Activated CD8-positive, alpha-beta T cell treated with anti-CD3 and anti-CD28 coated beads, Interleukin-2, amount 10 ng/mL, durations not matched to agents 7 days and 5 days (primary cell): ENCODE measurements at regions not wholly inside any gene's neighbourhood (a gene's known extent, or its start where the extent isn't known, plus 50 kb on each side); places are given as distances from the start of the nearest gene placed in this dataset.

ENCODE experiments used
- ATAC-seq: fragments of 150-1000 bp; cut with Tn5 transposase; one replicate; pipeline ENCODE4 v1.10.0; 2021; ENCODE audit warnings: moderate library complexity
- CTCF ChIA-PET: fragments of 350-600 bp; sonication (Branson Sonifier 250); formaldehyde crosslinking; loops from one replicate; lab custom pipeline; 2021; ENCODE audit warnings: antibody characterized with exemption; lab: Charles Lee
- POLR2A ChIA-PET: fragments of 350-600 bp; sonication (Branson Sonifier 250); formaldehyde crosslinking; loops from one replicate; lab custom pipeline; 2021; ENCODE audit warnings: antibody characterized with exemption; lab: Charles Lee
- DNase-seq: peaks from one replicate; pipeline ENCODE4 v3.0.0-alpha.2; 2020
- H3K27ac Mint-ChIP-seq: one replicate; pipeline ENCODE4 v1.8.0; 2021; ENCODE audit warnings: mild to moderate bottlenecking, mixed read lengths
- H3K27me3 Mint-ChIP-seq: one replicate; pipeline ENCODE4 v1.8.0; 2021; ENCODE audit warnings: low read depth, mixed read lengths
- H3K36me3 Mint-ChIP-seq: one replicate; pipeline ENCODE4 v1.8.0; 2021; ENCODE audit warnings: low read depth, mixed read lengths
- H3K4me1 Mint-ChIP-seq: one replicate; pipeline ENCODE4 v1.8.0; 2021; ENCODE audit warnings: low read depth, mixed read lengths
- H3K4me3 Mint-ChIP-seq: one replicate; pipeline ENCODE4 v1.8.0; 2021; ENCODE audit warnings: mild to moderate bottlenecking, mixed read lengths
- H3K9me3 Mint-ChIP-seq: one replicate; pipeline ENCODE4 v1.8.0; 2022; ENCODE audit warnings: mixed read lengths; ENCODE audit not compliant: insufficient read depth

DNA sequence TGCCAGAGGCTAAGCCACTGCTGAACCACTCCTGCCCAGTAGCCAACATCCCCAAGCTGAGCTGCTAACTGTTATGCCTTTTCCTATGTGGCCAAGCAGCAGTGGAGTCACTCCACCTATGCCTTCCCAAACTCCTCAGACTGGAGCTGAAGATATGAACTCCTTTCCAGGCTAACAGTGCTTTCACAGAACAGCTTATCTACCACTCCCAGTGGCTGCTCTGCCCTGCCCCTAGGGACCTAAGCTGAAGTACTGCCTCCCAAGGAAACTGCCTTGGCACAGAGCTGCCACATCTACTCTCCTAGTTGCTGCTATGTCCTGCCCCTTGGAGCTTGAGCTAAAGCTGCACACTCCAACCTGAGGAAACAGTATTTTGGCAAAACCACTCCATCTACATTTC lies 275.9 kb downstream of the RBM43 start:
- H3K36me3 Mint-ChIP-seq = no peaks in the 10 kb centered on the region
- no peak for DNase-seq
- no peaks in the 10 kb centered on the region for H3K4me1 Mint-ChIP-seq
- no peak overlapping the region for H3K27ac Mint-ChIP-seq
- POLR2A ChIA-PET = no interaction called here
- no peak for ATAC-seq
- H3K27me3 Mint-ChIP-seq = peaks cover 2% of the 10 kb centered on the region
- H3K9me3 Mint-ChIP-seq = peaks cover 12% of the 10 kb centered on the region
- CTCF ChIA-PET = no interaction called here
- no peak overlapping the region for H3K4me3 Mint-ChIP-seq

- no peak for DNase-seq
- POLR2A ChIA-PET = no interaction called here
- Mint-ChIP-seq H3K4me3 (no peak overlapping the region), H3K27ac (no peak overlapping the region), H3K4me1 (no peaks in the 10 kb centered on the region), H3K36me3 (no peaks in the 10 kb centered on the region), H3K9me3 (no peaks in the 10 kb centered on the region), H3K27me3 (peaks cover 2% of the 10 kb centered on the region)
- ATAC-seq = no peak
- CTCF ChIA-PET = interaction anchor here (0.7 kb wide), 1 partner anchor 799 kb away, joined by 3 read pairs; no protein-coding TSS in a partner anchor
These were observed 278.3 kb downstream of the RBM43 start for GRCh38 chr2:150983314-150983897.

- POLR2A ChIA-PET = no interaction called here
- peaks cover 2% of the 10 kb centered on the region for H3K27me3 Mint-ChIP-seq
- CTCF ChIA-PET = no interaction called here
- H3K9me3 Mint-ChIP-seq = no peaks in the 10 kb centered on the region
- H3K36me3 Mint-ChIP-seq = no peaks in the 10 kb centered on the region
- ATAC-seq (no peak), DNase-seq (no peak)
- H3K27ac Mint-ChIP-seq = no peak overlapping the region
- H3K4me1 Mint-ChIP-seq = no peaks in the 10 kb centered on the region
- no peak overlapping the region for H3K4me3 Mint-ChIP-seq
These were observed 279.8 kb downstream of the RBM43 start for GRCh38 chr2:150981826-150982225.

DNA sequence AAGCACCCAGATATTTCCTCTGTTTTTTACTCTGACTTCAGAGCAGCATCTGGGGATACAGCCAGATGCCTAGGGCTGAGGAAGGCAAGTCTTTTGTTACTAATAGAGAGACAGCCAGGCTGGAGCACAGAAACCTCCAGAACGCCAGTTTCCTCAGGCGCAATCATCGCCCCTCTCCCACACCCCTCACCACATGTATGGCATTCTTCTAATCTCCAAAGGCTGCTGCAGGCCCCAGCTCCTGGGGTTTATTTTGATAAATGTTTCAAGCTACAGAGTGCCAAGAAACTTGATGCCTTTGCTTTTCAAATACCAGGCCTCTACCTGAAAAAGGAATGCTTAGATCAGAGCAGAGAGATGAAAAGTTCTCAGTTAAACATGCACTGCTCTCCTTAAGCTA lies 283.6 kb downstream of the RBM43 start:
- Mint-ChIP-seq H3K9me3 (no peaks in the 10 kb centered on the region), H3K4me3 (no peak overlapping the region), H3K27ac (no peak overlapping the region), H3K4me1 (no peaks in the 10 kb centered on the region), H3K36me3 (no peaks in the 10 kb centered on the region), H3K27me3 (peaks cover 2% of the 10 kb centered on the region)
- CTCF ChIA-PET = no interaction called here
- no peak for DNase-seq
- POLR2A ChIA-PET = no interaction called here
- no peak for ATAC-seq

GRCh38 chr2:150977296-150977695 lies 284.4 kb downstream of the RBM43 start:
- ATAC-seq = no peak

GRCh38 chr2:150976604-150977003 lies 285.1 kb downstream of the RBM43 start:
- Mint-ChIP-seq H3K9me3 (no peaks in the 10 kb centered on the region), H3K27ac (no peak overlapping the region), H3K36me3 (no peaks in the 10 kb centered on the region), H3K4me3 (no peak overlapping the region), H3K4me1 (no peaks in the 10 kb centered on the region), H3K27me3 (peaks cover 2% of the 10 kb centered on the region)
- no peak for ATAC-seq
- DNase-seq = no peak
- ChIA-PET CTCF (no interaction called here), POLR2A (no interaction called here)

More at GRCh38 chr2:150977296-150977695, 284.4 kb downstream of the RBM43 start:
- H3K36me3 Mint-ChIP-seq = no peaks in the 10 kb centered on the region
- no peak overlapping the region for H3K4me3 Mint-ChIP-seq
- H3K27me3 Mint-ChIP-seq = peaks cover 2% of the 10 kb centered on the region
- CTCF ChIA-PET = no interaction called here
- no peak for DNase-seq
- no peaks in the 10 kb centered on the region for H3K9me3 Mint-ChIP-seq
- POLR2A ChIA-PET = no interaction called here
- H3K27ac Mint-ChIP-seq = no peak overlapping the region
- H3K4me1 Mint-ChIP-seq = no peaks in the 10 kb centered on the region

DNA sequence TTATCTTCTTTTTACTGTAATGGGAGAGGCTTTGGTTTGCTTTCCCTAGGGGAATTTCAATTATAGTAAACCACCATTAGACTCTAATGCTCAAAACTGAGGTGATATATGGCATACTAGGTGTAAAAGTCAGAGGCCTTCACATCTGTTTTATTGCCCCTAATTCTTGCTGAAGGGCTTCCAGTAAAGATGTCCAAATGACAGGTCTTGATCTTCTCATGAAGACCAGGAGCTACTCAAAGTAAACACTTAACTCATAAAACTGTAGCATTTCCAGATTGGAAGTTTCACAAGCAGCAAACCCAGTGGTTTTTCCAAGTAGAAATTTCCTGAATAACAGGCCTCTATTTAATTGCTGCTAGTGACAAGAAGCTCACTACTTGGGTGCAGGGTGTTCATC lies 286.8 kb downstream of the RBM43 start:
- ChIA-PET CTCF (no interaction called here), POLR2A (no interaction called here)
- no peaks in the 10 kb centered on the region for H3K4me1 Mint-ChIP-seq
- no peak overlapping the region for H3K4me3 Mint-ChIP-seq
- H3K27me3 Mint-ChIP-seq = no peaks in the 10 kb centered on the region
- ATAC-seq = no peak
- H3K9me3 Mint-ChIP-seq = no peaks in the 10 kb centered on the region
- H3K36me3 Mint-ChIP-seq = no peaks in the 10 kb centered on the region
- H3K27ac Mint-ChIP-seq = no peak overlapping the region
- DNase-seq = no peak

- no peak overlapping the region for H3K4me3 Mint-ChIP-seq
- DNase-seq = no peak
- ATAC-seq = no peak
- ChIA-PET CTCF (no interaction called here), POLR2A (no interaction called here)
- no peak overlapping the region for H3K27ac Mint-ChIP-seq
- H3K9me3 Mint-ChIP-seq = no peaks in the 10 kb centered on the region
- H3K4me1 Mint-ChIP-seq = no peaks in the 10 kb centered on the region
- H3K27me3 Mint-ChIP-seq = no peaks in the 10 kb centered on the region
- no peaks in the 10 kb centered on the region for H3K36me3 Mint-ChIP-seq
These were observed 287.4 kb downstream of the RBM43 start for GRCh38 chr2:150974234-150974633.

- no peak for DNase-seq
- POLR2A ChIA-PET = no interaction called here
- no peak overlapping the region for H3K4me3 Mint-ChIP-seq
- no peak overlapping the region for H3K27ac Mint-ChIP-seq
- no peaks in the 10 kb centered on the region for H3K9me3 Mint-ChIP-seq
- H3K27me3 Mint-ChIP-seq = no peaks in the 10 kb centered on the region
- no peaks in the 10 kb centered on the region for H3K36me3 Mint-ChIP-seq
- CTCF ChIA-PET = no interaction called here
- ATAC-seq = no peak
- no peaks in the 10 kb centered on the region for H3K4me1 Mint-ChIP-seq
These were observed 289.8 kb downstream of the RBM43 start for GRCh38 chr2:150971910-150972309.

DNA sequence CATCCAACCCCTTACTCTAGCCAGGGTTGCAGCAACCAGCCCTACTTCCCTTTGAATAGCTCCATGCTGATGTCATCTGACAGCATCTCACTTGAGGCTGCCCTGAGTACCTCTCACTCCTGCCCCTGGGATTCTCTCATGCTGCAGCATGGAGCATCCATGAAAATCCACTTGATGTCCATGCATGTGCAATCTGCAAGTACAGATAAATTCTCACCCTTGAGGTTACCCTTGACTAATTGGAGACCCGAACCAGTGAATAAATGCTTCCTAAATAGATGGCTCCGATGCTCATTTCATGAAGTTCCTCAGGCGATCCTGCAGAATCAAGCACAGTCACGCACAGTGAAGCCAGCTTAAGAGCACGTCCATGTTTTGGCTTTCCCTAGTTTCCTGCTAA lies 298.3 kb downstream of the RBM43 start:
- POLR2A ChIA-PET = no interaction called here
- no peaks in the 10 kb centered on the region for H3K27me3 Mint-ChIP-seq
- no peak overlapping the region for H3K4me3 Mint-ChIP-seq

GRCh38 chr2:150955231-150955630 lies 306.4 kb downstream of the RBM43 start:
- H3K27ac Mint-ChIP-seq = no peak overlapping the region
- ATAC-seq (no peak), DNase-seq (no peak)
- ChIA-PET POLR2A (no interaction called here), CTCF (no interaction called here)
- no peaks in the 10 kb centered on the region for H3K4me1 Mint-ChIP-seq
- no peaks in the 10 kb centered on the region for H3K36me3 Mint-ChIP-seq
- H3K27me3 Mint-ChIP-seq = no peaks in the 10 kb centered on the region
- no peak overlapping the region for H3K4me3 Mint-ChIP-seq
- H3K9me3 Mint-ChIP-seq = no peaks in the 10 kb centered on the region

More for the DNA sequence above, 298.3 kb downstream of the RBM43 start:
- DNase-seq = no peak
- CTCF ChIA-PET = interaction anchor here (0.6 kb wide), 1 partner anchor 67 kb away, joined by 3 read pairs; no protein-coding TSS in a partner anchor
- no peaks in the 10 kb centered on the region for H3K4me1 Mint-ChIP-seq
- no peaks in the 10 kb centered on the region for H3K36me3 Mint-ChIP-seq
- ATAC-seq = no peak
- no peak overlapping the region for H3K27ac Mint-ChIP-seq
- no peaks in the 10 kb centered on the region for H3K9me3 Mint-ChIP-seq

DNA sequence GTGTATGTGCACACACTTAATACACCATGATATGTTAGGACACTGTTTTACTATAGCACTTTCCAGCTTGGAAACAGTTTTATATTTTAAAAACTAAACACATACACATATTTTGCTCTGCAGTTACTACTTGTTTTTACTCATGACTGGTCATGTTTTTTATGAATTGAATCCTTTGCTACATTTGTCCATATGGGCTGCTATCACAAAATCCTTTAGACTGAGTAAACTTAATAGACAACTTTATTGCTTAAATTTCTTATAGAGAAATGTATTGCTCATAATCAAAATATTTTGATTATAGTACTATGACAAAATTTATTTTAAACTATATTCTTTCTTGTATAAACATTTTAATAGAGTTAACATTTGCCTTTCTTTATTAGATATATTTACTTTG lies 314.8 kb downstream of the RBM43 start:
- ATAC-seq (no peak), DNase-seq (no peak)
- Mint-ChIP-seq H3K27ac (no peak overlapping the region), H3K4me1 (no peaks in the 10 kb centered on the region), H3K4me3 (no peak overlapping the region), H3K36me3 (no peaks in the 10 kb centered on the region), H3K9me3 (no peaks in the 10 kb centered on the region), H3K27me3 (no peaks in the 10 kb centered on the region)
- CTCF ChIA-PET = no interaction called here
- POLR2A ChIA-PET = no interaction called here

- Mint-ChIP-seq H3K36me3 (no peaks in the 10 kb centered on the region), H3K27me3 (no peaks in the 10 kb centered on the region), H3K4me1 (no peaks in the 10 kb centered on the region), H3K27ac (no peak overlapping the region), H3K4me3 (no peak overlapping the region), H3K9me3 (no peaks in the 10 kb centered on the region)
- no peak for ATAC-seq
- POLR2A ChIA-PET = no interaction called here
- CTCF ChIA-PET = no interaction called here
- DNase-seq = no peak
These were observed 317.3 kb downstream of the RBM43 start for GRCh38 chr2:150944315-150944714.
